Breast epithelium (tissue), 4 donors: ENCODE measurements at regions not wholly inside any gene's neighbourhood (a gene's known extent, or its start where the extent isn't known, plus 50 kb on each side); places are given as distances from the start of the nearest gene placed in this dataset.

ENCODE experiments used
- DNase-seq, 2 donors: peaks; one replicate each; pipeline ENCODE4 v3.0.0-alpha.2; 2019; ENCODE audit warnings: low spot score in 2 of 2
- H3K27ac ChIP-seq, 2 donors: fragments of 200-600 bp; sonication (generic) in 1 of 2; one replicate each; pipeline ENCODE4 v1.5.1; 2016 to 2019; ENCODE audit warnings: mild to moderate bottlenecking in 1 of 2
- H3K27me3 ChIP-seq, 2 donors: fragments of 200-600 bp; sonication (generic) in 1 of 2; one replicate each; pipeline versions ENCODE4 v1.5.1 to v1.6.0; 2017 to 2019; ENCODE audit warnings: control low read depth in 1 of 2, mild to moderate bottlenecking in 1 of 2
- H3K36me3 ChIP-seq: fragments of 200-600 bp; one replicate; pipeline ENCODE4 v1.5.1; 2019
- H3K4me1 ChIP-seq, 2 donors: fragments of 200-600 bp; sonication (generic); one replicate each; pipeline ENCODE4 v1.5.1; 2016 to 2019; ENCODE audit warnings: control low read depth in 1 of 2
- H3K4me3 ChIP-seq, 3 donors: fragments of 200-600 bp; sonication (generic); 1 replicate in 2 of 3; 2 replicates in 1 of 3; pipeline ENCODE4 v1.5.1; 2016 to 2019; ENCODE audit warnings: mild to moderate bottlenecking in 3 of 3, moderate library complexity in 2 of 3
- H3K9me3 ChIP-seq, 2 donors: fragments of 200-600 bp; sonication (generic) in 1 of 2; one replicate each; pipeline ENCODE4 v1.5.1; 2016 to 2019; ENCODE audit warnings: control low read depth in 1 of 2
- POLR2A ChIP-seq: fragments of 450-650 bp; IDR thresholded peaks from one replicate; pipeline ENCODE4 v1.6.1; 2016; ENCODE audit warnings: antibody characterized with exemption, mild to moderate bottlenecking, moderate library complexity
- POLR2AphosphoS5 ChIP-seq, 3 donors: sonication (generic); formaldehyde crosslinking; IDR thresholded peaks; one replicate each; pipeline ENCODE4 v1.6.1; 2017; ENCODE audit warnings: antibody characterized with exemption in 3 of 3
- intact Hi-C: fragments of 100-400 bp; cut with DNase I; formaldehyde crosslinking; loops from one replicate; pipeline ENCODE4 v1.15.1; 2023; ENCODE audit warnings: low total_unique reads
- TF ChIP-seq, protein P1 (sequence below), 3 donors: fragments of 450-650 bp; IDR thresholded peaks; one replicate each; pipeline ENCODE4 v1.5.1; 2016 to 2017; ENCODE audit warnings: antibody characterized with exemption in 3 of 3, mild to moderate bottlenecking in 3 of 3, moderate library complexity in 3 of 3

DNA sequence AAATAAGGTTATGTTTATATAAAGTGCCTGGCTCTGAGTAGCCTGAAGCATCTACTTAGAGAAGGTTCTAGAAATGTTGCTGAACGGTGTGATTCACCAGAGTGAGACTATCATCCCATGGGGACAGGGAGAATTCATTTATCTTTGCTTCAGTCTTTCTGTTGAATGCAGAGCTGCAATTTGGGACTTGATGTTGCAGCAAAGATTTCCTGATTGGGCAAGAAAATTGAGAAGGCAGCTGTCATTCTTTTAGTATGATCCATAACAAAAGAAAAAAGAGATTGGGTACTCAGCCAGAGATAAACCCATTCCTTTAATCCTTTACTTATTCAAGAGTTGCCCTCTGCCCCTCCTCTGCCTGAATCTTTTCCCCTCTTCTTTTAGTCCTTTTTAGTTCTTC, 456.3 kb upstream of the WWC1 start:
- H3K9me3 ChIP-seq = no peaks in the 10 kb centered on the region
- no peak overlapping the region for H3K4me3 ChIP-seq
- H3K27ac ChIP-seq = no peak overlapping the region
- TF ChIP-seq, protein P1, sequence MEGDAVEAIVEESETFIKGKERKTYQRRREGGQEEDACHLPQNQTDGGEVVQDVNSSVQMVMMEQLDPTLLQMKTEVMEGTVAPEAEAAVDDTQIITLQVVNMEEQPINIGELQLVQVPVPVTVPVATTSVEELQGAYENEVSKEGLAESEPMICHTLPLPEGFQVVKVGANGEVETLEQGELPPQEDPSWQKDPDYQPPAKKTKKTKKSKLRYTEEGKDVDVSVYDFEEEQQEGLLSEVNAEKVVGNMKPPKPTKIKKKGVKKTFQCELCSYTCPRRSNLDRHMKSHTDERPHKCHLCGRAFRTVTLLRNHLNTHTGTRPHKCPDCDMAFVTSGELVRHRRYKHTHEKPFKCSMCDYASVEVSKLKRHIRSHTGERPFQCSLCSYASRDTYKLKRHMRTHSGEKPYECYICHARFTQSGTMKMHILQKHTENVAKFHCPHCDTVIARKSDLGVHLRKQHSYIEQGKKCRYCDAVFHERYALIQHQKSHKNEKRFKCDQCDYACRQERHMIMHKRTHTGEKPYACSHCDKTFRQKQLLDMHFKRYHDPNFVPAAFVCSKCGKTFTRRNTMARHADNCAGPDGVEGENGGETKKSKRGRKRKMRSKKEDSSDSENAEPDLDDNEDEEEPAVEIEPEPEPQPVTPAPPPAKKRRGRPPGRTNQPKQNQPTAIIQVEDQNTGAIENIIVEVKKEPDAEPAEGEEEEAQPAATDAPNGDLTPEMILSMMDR (IDR thresholded peaks at IDR 0.05) = no peak
- TF ChIP-seq POLR2AphosphoS5 (IDR thresholded peaks at IDR 0.05) (no peak), POLR2A (no peak)
- H3K4me1 ChIP-seq = no peaks in the 10 kb centered on the region
- DNase-seq = no peak
- H3K36me3 ChIP-seq = no peaks in the 10 kb centered on the region
- intact Hi-C loops = no loop called here
- no peaks in the 10 kb centered on the region for H3K27me3 ChIP-seq

DNA sequence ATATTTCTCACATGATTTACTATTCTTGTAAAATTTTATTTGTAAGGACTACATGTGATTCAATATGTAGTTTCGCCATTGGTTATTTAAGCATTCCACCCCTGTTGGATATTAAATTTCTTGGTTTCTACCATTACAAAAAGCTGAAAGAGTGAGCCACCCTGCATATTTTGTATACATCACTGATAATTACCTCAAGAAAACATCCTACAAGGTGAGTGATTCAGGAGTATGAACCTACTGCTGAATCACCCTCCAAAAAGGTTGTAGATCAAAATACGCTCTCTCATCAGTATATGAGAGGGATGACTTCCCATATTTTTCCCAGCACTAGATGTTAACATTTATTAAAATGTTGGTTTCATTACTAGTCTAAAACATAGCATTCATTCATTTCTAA, 454.3 kb upstream of the WWC1 start:
- DNase-seq = no peak
- Histone ChIP-seq H3K4me1 (no peaks in the 10 kb centered on the region), H3K27me3 (no peaks in the 10 kb centered on the region), H3K9me3 (no peaks in the 10 kb centered on the region), H3K27ac (no peak overlapping the region), H3K4me3 (no peak overlapping the region), H3K36me3 (no peaks in the 10 kb centered on the region)
- no peak for TF ChIP-seq POLR2AphosphoS5 (IDR thresholded peaks at IDR 0.05)
- TF ChIP-seq, protein P1 (IDR thresholded peaks at IDR 0.05) = no peak
- no peak for TF ChIP-seq POLR2A
- intact Hi-C loops = no loop called here

DNA sequence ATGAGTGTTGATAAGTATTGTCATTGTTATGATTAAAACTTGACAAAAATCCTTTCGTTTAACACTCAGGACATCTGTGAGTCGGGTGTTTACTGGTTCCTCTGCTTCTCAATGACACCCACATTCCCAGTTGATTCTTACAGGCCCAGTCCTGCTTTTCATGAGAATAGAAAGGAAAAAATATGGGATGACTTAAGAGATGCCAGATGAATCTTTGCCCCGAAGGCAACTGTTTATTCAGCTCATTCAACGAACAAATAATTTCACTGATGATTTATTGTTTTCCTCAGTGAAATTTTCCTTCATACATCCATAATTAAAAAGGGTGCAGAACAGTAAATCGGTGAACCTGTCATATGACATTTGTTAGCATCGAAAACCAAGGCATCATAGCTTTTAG, 452.4 kb upstream of the WWC1 start:
- no peaks in the 10 kb centered on the region for H3K27me3 ChIP-seq
- H3K4me1 ChIP-seq = no peaks in the 10 kb centered on the region
- TF ChIP-seq POLR2A = no peak
- no peak for TF ChIP-seq POLR2AphosphoS5 (IDR thresholded peaks at IDR 0.05)
- TF ChIP-seq, protein P1 (IDR thresholded peaks at IDR 0.05) = no peak
- no peaks in the 10 kb centered on the region for H3K9me3 ChIP-seq
- no peak overlapping the region for H3K27ac ChIP-seq
- no peak for DNase-seq
- no peak overlapping the region for H3K4me3 ChIP-seq
- no peaks in the 10 kb centered on the region for H3K36me3 ChIP-seq
- intact Hi-C loops = no loop called here

DNA sequence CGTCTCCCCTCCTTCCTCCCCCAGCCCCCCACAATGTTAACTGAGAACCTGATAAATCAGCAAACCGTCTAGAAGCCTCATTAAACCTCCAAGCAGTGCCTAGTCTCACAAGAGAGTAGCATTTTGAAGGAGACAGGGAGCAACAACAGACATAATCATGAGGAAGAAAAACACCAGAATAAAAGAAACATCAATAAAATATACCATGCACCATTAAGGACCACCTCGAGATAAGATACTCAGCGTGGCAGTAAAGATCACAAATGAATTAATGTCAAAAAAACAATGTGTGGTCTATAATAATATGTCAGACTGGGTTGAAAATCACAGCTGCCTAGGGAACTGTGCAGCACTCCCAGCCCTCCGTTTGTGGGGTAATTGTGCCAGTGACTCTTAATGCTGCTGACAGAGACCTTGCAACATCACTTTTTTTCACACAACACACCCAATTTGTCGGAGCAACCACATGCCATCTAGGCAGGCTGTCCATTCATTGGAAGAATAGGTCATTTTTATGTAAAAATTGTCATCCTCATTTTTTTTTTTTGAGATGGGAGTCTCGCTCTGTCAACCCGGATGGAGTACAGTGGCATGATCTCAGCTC, 450.8 kb upstream of the WWC1 start:
- Histone ChIP-seq H3K27me3 (no peaks in the 10 kb centered on the region), H3K4me1 (no peaks in the 10 kb centered on the region), H3K4me3 (no peak overlapping the region), H3K9me3 (no peaks in the 10 kb centered on the region), H3K27ac (no peak overlapping the region), H3K36me3 (no peaks in the 10 kb centered on the region)
- intact Hi-C loops = no loop called here
- DNase-seq = no peak
- TF ChIP-seq POLR2A (no peak), POLR2AphosphoS5 (IDR thresholded peaks at IDR 0.05) (no peak)
- TF ChIP-seq, protein P1 (IDR thresholded peaks at IDR 0.05) = no peak

DNA sequence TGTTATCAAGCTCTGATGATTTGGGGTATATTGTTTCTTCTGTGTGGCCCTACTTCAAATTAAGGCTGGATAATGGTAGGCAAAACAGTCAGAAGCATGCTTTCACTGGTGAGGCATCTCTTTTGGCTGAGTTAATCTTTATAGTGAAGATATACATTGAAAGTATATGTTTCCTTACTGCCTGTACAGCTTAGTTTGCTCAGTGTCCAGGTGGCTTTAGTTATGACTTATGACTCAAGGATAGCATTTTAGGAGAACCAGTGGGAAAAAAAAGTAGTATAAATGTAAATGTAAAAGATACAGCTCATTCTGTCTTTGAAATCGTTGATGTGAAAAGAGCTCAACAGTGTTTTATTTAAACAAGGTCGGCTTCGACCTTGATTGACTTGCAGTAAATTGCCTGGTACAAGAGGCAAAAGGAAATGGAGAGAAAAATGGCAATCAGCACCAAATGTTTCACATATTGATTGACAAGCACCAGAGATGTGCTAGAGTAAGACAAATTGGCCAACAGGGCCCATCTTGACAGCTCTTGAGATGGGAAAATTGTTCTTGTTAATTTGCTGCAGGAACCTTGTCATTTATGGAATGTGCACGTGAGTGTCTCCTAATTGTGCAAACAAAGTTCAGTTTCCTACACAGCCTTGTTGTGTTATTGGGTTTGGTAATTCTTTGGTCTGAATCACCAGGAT, 447.4 kb upstream of the WWC1 start:
- Histone ChIP-seq H3K36me3 (no peaks in the 10 kb centered on the region), H3K27ac (no peak overlapping the region), H3K9me3 (no peaks in the 10 kb centered on the region), H3K4me1 (no peaks in the 10 kb centered on the region), H3K27me3 (no peaks in the 10 kb centered on the region), H3K4me3 (no peak overlapping the region)
- no peak for TF ChIP-seq POLR2AphosphoS5 (IDR thresholded peaks at IDR 0.05)
- TF ChIP-seq POLR2A = no peak
- TF ChIP-seq, protein P1 (IDR thresholded peaks at IDR 0.05) = no peak
- intact Hi-C loops = no loop called here
- no peak for DNase-seq
